Sigmoid colon (tissue), 6 donors: ENCODE measurements at regions not wholly inside any gene's neighbourhood (a gene's known extent, or its start where the extent isn't known, plus 50 kb on each side); places are given as distances from the start of the nearest gene placed in this dataset.

Source experiments
- DNase-seq: peaks from one replicate; pipeline ENCODE4 v3.0.0-alpha.2; 2019
- H3K27ac ChIP-seq, 4 donors: fragments of 200-600 bp; sonication (generic); one replicate each; pipeline ENCODE4 v1.5.1; 2016 to 2019; ENCODE audit warnings: mild to moderate bottlenecking in 1 of 4
- H3K27me3 ChIP-seq, 3 donors: fragments of 200-600 bp; sonication (generic); one replicate each; pipeline ENCODE4 v1.5.1; 2019; ENCODE audit warnings: mild to moderate bottlenecking in 1 of 3
- H3K36me3 ChIP-seq, 4 donors: fragments of 200-600 bp; sonication (generic); one replicate each; pipeline ENCODE4 v1.5.1; 2016 to 2019
- H3K4me1 ChIP-seq, 4 donors: fragments of 200-600 bp; sonication (generic); one replicate each; pipeline ENCODE4 v1.5.1; 2017 to 2019
- H3K4me3 ChIP-seq, 4 donors: fragments of 200-600 bp; sonication (generic); one replicate each; pipeline ENCODE4 v1.5.1; 2017 to 2019; ENCODE audit warnings: mild to moderate bottlenecking in 2 of 4, moderate library complexity in 1 of 4
- H3K9me3 ChIP-seq, 4 donors: fragments of 200-600 bp in 3 of 4; sonication (generic) in 3 of 4; one replicate each; pipeline versions ENCODE4 v1.5.1 to v1.6.1; 2013 to 2019
- CTCF ChIP-seq, 4 experiments: fragments of 450-650 bp in 3 of 4; fragments of 200-600 bp in 1 of 4; IDR thresholded peaks; one replicate each; pipeline ENCODE4 v1.5.1; 2016 to 2019; ENCODE audit warnings: antibody characterized with exemption in 4 of 4, mild to moderate bottlenecking in 3 of 4, moderate library complexity in 2 of 4
- EP300 ChIP-seq, 4 donors: sonication (generic); formaldehyde crosslinking; IDR thresholded peaks; one replicate each; pipeline ENCODE4 v1.6.1; 2017; ENCODE audit warnings: antibody characterized with exemption in 4 of 4
- POLR2A ChIP-seq, 2 donors: fragments of 450-650 bp; IDR thresholded peaks; one replicate each; pipeline ENCODE4 v1.6.1; 2016; ENCODE audit warnings: antibody characterized with exemption in 2 of 2, mild to moderate bottlenecking in 2 of 2, moderate library complexity in 2 of 2
- POLR2AphosphoS5 ChIP-seq, 4 donors: sonication (generic); formaldehyde crosslinking; IDR thresholded peaks; one replicate each; pipeline ENCODE4 v1.6.1; 2017; ENCODE audit warnings: antibody characterized with exemption in 4 of 4
- WGBS, 2 donors: extraction: QIAGEN DNeasy Blood & Tissue Kit; methylation state at CpG; one replicate each; pipeline ENCODE4 v1.1.7; 2013; 5-methylcytosine and 5-hydroxymethylcytosine counted together
- intact Hi-C: fragments of 100-400 bp; cut with DNase I; formaldehyde crosslinking; loops from one replicate; pipeline ENCODE4 v1.15.1; 2023
- donor health status: healthy with polysubstance abuse.
- donor health status: healthy.

GRCh38 chr10:62619413-62619738, 185.1 kb upstream of the ADO start:
- H3K4me3 ChIP-seq, result no peak overlapping the region
- H3K4me1 ChIP-seq, result no peaks in the 10 kb centered on the region
- TF ChIP-seq POLR2A (IDR thresholded peaks at IDR 0.05), result no peak
- TF ChIP-seq POLR2AphosphoS5 (IDR thresholded peaks at IDR 0.05), result no peak
- H3K27ac ChIP-seq, result peak overlapping the region in 1 of 4 donors; percentile 18
- H3K9me3 ChIP-seq, result no peaks in the 10 kb centered on the region
- intact Hi-C loops, result no loop called here
- H3K36me3 ChIP-seq, result no peaks in the 10 kb centered on the region
- DNase-seq, result no peak
- WGBS, 2 donors, result 40 to 83% methylated on average over 2 of the region's 2 CpGs
- no peaks in the 10 kb centered on the region for H3K27me3 ChIP-seq

GRCh38 chr10:62620491-62620890, 184.0 kb upstream of the ADO start:
- Histone ChIP-seq H3K27ac (no peak overlapping the region), H3K4me1 (no peaks in the 10 kb centered on the region), H3K4me3 (no peak overlapping the region), H3K27me3 (no peaks in the 10 kb centered on the region), H3K36me3 (no peaks in the 10 kb centered on the region), H3K9me3 (no peaks in the 10 kb centered on the region)
- intact Hi-C loops, result no loop called here
- TF ChIP-seq EP300 (IDR thresholded peaks at IDR 0.05) (no peak), POLR2A (IDR thresholded peaks at IDR 0.05) (no peak), CTCF (IDR thresholded peaks at IDR 0.05) (no peak), POLR2AphosphoS5 (IDR thresholded peaks at IDR 0.05) (no peak)
- no peak for DNase-seq
- WGBS, 2 donors, result 71 to 87% methylated on average over 2 of the region's 2 CpGs

- Histone ChIP-seq H3K27ac (no peak overlapping the region), H3K36me3 (no peaks in the 10 kb centered on the region), H3K4me3 (no peak overlapping the region), H3K9me3 (no peaks in the 10 kb centered on the region), H3K27me3 (no peaks in the 10 kb centered on the region), H3K4me1 (no peaks in the 10 kb centered on the region)
- no peak for DNase-seq
- no peak for TF ChIP-seq EP300 (IDR thresholded peaks at IDR 0.05)
- no peak for TF ChIP-seq POLR2AphosphoS5 (IDR thresholded peaks at IDR 0.05)
- TF ChIP-seq CTCF (IDR thresholded peaks at IDR 0.05), result no peak
- TF ChIP-seq POLR2A (IDR thresholded peaks at IDR 0.05), result no peak
- WGBS, 2 donors, result 88 to 92% methylated on average over 7 of the region's 7 CpGs
- intact Hi-C loops, result no loop called here
Observed at GRCh38 chr10:62623223-62623622, 181.3 kb upstream of the ADO start.

- Histone ChIP-seq H3K9me3 (no peaks in the 10 kb centered on the region), H3K36me3 (no peaks in the 10 kb centered on the region), H3K27me3 (no peaks in the 10 kb centered on the region), H3K4me3 (no peak overlapping the region), H3K4me1 (no peaks in the 10 kb centered on the region), H3K27ac (no peak overlapping the region)
- no peak for DNase-seq
- 18 to 53% methylated on average over 2 of the region's 2 CpGs for WGBS, 2 donors
- TF ChIP-seq EP300 (IDR thresholded peaks at IDR 0.05) (no peak), POLR2A (IDR thresholded peaks at IDR 0.05) (no peak), CTCF (IDR thresholded peaks at IDR 0.05) (no peak), POLR2AphosphoS5 (IDR thresholded peaks at IDR 0.05) (no peak)
- intact Hi-C loops, result no loop called here
Observed at GRCh38 chr10:62625484-62625883, 179.0 kb upstream of the ADO start.

- Histone ChIP-seq H3K36me3 (no peaks in the 10 kb centered on the region), H3K4me3 (no peak overlapping the region), H3K27me3 (no peaks in the 10 kb centered on the region), H3K4me1 (no peaks in the 10 kb centered on the region), H3K9me3 (no peaks in the 10 kb centered on the region), H3K27ac (no peak overlapping the region)
- intact Hi-C loops, result no loop called here
- WGBS, 2 donors, result 60 to 72% methylated on average over 3 of the region's 3 CpGs
- TF ChIP-seq POLR2AphosphoS5 (IDR thresholded peaks at IDR 0.05), result no peak
- TF ChIP-seq EP300 (IDR thresholded peaks at IDR 0.05), result no peak
- TF ChIP-seq POLR2A (IDR thresholded peaks at IDR 0.05), result no peak
- TF ChIP-seq CTCF (IDR thresholded peaks at IDR 0.05), result no peak
- DNase-seq, result no peak
Observed at GRCh38 chr10:62626079-62626478, 178.4 kb upstream of the ADO start.
